Fibroblast of peridontal ligament (primary cell): ENCODE measurements at regions not wholly inside any gene's neighbourhood (a gene's known extent, or its start where the extent isn't known, plus 50 kb on each side); places are given as distances from the start of the nearest gene placed in this dataset.
A peak's percentile ranks its signal among the peaks of the same experiment; 100 is the strongest.
"Not testable (repeated sequence)": the region's sequence is repeated elsewhere in the genome, so short reads cannot be mapped to it uniquely, and the experiment has no call there.

Experiments
- DNase-seq: peaks from one replicate; pipeline ENCODE4 v3.0.0-alpha.2; 2010; ENCODE audit errors: extremely low read depth

GRCh38 chrX:55981603-55982002 is 250.6 kb upstream of the KLF8 start:
- no peak for DNase-seq

DNA sequence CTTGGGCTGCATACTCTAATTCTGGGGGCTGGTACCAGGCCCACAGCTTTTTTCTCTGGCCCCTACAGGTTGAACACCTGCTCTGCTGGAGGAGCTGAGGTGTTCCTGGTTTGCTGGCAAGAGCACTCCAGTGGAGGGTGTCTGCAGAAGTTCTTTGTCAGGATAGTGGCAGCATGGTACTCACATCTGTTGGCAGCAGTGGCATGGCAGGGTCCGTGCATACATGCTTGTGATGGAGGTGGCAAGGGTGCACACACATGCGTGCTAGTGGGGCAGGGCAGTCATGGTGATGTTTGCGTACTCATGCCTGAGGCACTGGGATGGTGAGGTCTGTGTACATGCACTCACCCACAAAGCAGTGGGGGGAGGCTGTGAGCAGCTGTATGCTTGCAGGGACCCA is 235.5 kb upstream of the KLF8 start:
- DNase-seq, result no peak

- DNase-seq, result peak; percentile 3
Observed at GRCh38 chrX:56000174-56000573, 232.0 kb upstream of the KLF8 start.

GRCh38 chrX:56000729-56001128 is 231.4 kb upstream of the KLF8 start:
- DNase-seq, result no peak

- DNase-seq, result no peak
Observed at GRCh38 chrX:56025872-56026571, 206.1 kb upstream of the KLF8 start.

GRCh38 chrX:56026815-56027214 is 205.3 kb upstream of the KLF8 start:
- DNase-seq, result no peak

- DNase-seq, result no peak
Observed at GRCh38 chrX:56029188-56029587, 203.0 kb upstream of the KLF8 start.

DNA sequence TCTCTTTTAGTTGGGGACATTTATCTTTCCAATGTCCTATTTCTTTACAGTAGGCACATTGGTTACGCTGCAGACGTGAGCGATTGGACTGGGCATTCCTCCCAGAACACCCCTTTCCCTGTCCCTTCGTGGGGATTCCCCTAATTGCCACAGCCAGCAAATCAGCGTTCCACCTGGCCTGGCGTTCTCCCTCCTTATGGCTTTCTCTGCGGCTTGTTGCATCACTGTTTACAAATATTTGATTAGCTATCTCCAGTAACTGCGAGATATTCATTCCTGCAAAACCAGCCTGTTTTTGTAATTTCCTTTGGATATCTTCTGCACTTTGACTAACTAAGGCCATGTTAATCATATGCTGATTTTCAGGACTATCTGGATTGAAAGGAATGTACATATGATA is 202.5 kb upstream of the KLF8 start:
- no peak for DNase-seq

GRCh38 chrX:56031409-56031808 is 200.7 kb upstream of the KLF8 start:
- no peak for DNase-seq

GRCh38 chrX:56033495-56034180 is 198.5 kb upstream of the KLF8 start:
- no peak for DNase-seq

- DNase-seq, result not testable (repeated sequence)
Observed at GRCh38 chrX:56052673-56053330, 179.4 kb upstream of the KLF8 start.

DNA sequence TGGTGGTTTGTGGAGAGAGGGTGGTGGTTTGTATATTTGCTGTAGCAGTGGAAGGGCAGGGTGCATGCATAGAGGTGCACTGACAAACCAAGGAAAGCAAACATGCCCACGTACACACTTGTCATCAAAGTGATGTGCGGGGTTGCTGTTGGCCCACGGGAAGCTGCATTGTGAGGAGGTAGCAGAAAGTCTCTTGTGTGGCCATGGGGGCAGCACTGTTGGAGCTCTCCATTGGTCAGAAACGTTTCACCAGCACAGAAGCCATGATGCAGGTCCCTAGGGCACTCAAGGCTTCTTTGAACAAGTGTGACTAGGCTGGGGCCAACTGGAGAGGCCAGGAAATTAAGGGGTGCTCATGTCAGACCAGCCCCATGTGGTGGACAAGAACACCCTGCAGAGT is 174.8 kb upstream of the KLF8 start:
- no peak for DNase-seq

DNA sequence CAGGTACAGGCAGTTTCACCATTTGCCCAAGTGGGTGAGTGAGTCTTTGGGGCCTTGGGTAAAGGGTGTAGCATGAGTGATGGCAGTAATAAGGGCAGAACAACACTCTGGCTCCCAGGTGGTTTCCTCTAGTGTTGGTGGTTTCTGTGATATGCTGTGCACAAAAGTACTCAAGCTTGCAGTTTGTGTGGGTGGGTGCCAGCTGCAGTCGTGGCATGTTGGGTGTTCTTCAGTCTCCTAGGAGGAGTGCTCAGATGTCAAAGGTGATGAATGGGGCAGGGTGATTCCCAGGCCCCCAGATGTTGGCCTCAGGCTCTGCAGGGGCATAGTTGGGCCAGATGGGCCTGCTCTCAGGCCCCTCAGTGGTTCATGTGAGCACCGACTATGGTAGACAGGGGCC is 166.1 kb upstream of the KLF8 start:
- DNase-seq, result no peak

GRCh38 chrX:56068274-56068758 is 163.8 kb upstream of the KLF8 start:
- DNase-seq, result no peak

- no peak for DNase-seq
Observed at GRCh38 chrX:56069299-56069931, 162.7 kb upstream of the KLF8 start.

GRCh38 chrX:56089376-56089775 is 142.8 kb upstream of the KLF8 start:
- DNase-seq, result no peak

- DNase-seq, result no peak
Observed at GRCh38 chrX:56099271-56099670, 132.9 kb upstream of the KLF8 start.

DNA sequence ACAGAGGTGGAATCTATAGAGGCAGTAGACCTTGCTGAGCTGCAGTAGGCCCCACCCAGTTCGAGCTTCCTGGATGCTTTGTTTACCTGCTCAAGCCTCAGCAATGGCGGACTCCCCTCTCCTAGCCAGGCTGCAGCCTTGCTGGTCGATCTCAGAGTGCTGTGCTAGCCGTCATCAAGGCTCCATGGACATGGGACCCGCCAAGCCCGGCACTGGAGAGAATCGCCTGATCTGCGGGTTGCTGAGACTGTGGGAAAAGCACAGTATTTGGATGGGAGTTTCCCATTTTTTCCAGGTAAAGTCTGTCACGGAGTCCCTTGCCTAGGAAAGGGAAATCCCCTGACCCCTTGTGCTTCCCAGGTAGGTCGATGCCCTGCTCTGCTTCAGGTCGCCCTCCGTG is 124.8 kb upstream of the KLF8 start:
- DNase-seq, result no peak

- no peak for DNase-seq
Observed at GRCh38 chrX:56113785-56114436, 118.2 kb upstream of the KLF8 start.

GRCh38 chrX:56114437-56114787 is 117.7 kb upstream of the KLF8 start:
- DNase-seq, result no peak

GRCh38 chrX:56120242-56120641 is 111.9 kb upstream of the KLF8 start:
- DNase-seq, result no peak

DNA sequence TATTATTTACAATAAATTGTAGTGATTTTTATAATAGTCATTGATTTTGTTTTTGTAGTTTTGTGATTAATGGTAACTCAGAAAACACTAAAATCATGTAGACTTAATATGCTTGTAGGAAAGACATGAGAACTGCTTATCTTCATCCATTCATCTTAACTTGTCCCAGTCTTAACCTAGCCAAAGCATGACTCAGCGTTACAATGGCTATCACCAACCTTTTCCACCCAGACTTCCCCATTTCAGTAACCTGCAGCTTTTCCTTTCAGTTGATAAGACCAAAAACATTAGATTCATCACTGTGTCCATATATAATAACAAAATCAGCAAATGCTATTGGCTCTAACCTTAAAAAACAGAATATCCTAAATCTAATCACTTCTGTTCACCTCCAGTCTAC is 106.2 kb upstream of the KLF8 start:
- DNase-seq, result no peak
